Kidney capillary endothelial cell (primary cell): ENCODE measurements at regions not wholly inside any gene's neighbourhood (a gene's known extent, or its start where the extent isn't known, plus 50 kb on each side); places are given as distances from the start of the nearest gene placed in this dataset.
"Not testable (repeated sequence)": the region's sequence is repeated elsewhere in the genome, so short reads cannot be mapped to it uniquely, and the experiment has no call there.

ENCODE experiments used
- DNase-seq: peaks from one replicate; pipeline ENCODE4 v3.0.0-alpha.2; 2018; ENCODE audit warnings: low spot score

DNA sequence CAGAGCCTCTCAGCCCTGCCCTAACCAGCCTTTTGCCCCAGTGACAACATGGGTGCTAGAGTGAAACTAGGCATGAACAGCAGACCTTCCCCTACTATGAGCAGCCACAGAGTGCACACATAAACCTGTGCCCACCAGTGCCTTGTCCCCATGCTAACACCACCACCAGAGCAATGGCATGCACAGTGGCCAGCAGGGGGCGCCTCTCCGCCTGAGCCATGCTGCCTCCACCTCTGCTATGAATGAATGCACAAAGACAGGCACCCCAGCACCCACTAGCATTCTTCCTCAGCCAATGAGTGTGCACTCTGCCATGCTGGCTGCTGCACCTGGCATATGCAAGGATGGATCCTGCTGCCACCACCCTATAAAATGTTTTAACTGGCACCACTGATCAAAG lies 286.9 kb upstream of the FGF16 start:
- no peak for DNase-seq

DNA sequence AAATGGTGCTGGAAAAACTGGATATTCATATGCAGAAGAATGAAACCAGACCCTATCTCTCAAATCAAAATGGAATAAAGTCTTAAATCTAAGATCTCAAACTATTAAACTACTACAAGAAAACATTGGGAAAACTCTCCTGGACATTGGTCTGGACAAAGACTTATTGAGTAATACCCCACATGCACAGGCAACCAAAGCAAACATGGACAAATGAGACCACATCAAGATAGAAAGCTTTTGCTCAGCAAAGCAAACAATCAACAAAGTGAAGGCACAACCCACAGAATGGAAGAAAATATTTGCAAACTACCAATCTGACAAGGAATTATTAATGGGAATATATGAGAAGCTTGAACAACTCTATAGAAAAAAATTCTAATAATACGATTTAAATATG lies 284.4 kb upstream of the FGF16 start:
- DNase-seq: no peak

DNA sequence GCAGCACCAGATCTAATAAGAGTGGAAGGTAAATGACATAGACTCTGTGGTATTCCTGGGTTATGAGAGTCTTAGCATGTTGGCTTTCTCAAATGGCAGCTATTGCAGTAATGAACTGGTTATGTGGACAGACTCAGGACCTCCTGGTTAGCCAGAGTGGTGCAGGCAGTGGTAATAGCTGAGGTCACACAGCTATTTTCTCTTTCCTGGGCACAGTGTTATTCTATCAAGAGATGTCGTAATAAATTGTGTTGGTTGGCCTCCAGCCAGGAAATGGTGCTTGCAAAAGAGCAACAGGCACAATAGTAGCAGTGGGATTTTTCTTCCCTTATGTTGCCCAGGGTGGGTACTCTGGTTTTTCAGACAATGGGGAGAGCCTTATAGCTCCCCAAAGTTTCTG lies 279.2 kb upstream of the FGF16 start:
- no peak for DNase-seq

DNA sequence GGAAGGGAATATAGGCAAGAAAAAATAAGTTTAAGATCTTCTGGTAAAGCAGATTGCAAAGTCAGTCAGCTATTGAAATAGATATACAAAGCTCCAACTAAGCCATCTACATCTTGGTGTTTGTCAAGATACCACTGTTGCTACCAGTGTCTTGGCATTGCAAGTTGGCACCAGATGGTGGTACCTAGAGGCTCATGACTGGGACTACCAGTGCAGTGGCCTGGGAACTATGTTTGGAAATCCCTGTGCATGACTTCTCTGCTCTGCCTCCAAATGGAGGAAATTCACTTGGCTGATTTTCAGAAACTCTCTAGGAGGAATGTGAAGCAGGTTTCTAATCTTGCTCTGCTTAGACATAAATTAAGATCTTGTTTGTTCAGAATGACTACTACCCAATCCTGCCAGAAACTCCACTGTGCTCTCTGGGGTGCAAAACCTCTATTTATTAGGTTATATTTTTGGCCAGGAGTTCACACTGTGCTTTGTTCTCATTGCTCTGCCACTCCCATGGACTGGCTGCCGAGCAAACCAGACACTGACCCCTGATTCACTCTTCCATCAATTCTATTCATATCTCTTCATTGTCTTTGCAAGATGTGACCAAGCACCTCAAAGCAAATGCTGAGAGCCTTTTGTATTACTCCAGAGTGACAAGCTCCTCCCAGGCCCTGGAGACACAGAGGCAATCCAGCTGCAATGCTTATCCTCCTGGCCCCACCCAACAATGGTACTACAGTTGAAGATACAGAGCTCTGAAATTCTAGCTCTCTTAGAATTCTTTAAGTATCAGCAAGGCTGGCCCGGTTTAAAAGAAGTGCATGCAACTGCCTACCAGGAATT lies 272.3 kb upstream of the FGF16 start:
- DNase-seq: no peak

DNA sequence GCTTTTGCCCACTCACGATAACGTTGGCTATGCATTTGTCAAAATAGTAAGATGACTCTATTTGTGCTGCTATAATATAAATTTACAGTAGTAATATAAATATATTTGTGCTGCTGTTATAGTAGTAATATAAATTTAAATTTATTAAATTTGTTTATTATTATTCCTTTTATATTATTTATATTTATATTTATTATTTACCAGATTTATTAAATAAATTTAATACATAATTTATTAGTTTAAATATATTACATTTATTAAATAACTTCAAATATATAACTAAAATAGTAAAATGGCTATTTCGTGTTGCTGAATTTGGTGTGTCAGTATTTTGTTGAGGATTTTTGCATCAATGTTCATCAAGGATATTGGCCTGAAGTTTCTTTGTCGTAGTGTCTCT lies 246.5 kb upstream of the FGF16 start:
- no peak for DNase-seq

DNA sequence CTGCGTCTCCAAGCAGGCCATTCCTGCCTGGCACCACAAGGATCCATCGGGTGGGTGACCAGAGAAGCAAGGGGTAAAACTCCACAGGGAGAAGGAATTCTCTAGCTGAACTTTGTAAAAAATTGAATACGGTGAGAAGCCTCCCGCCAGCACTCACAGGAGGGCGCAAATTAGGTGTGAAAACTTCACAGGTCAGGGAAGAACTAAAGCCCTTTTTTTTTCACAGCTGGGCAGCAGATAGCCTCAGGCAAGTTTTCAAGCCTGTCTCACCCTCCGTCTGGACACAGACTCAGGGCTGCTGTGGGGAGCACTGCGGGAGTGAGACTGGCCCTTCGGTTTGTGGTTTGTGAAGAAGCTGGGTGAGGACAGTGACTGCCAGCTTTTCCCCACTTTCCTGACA lies 224.1 kb upstream of the FGF16 start:
- no peak for DNase-seq

DNA sequence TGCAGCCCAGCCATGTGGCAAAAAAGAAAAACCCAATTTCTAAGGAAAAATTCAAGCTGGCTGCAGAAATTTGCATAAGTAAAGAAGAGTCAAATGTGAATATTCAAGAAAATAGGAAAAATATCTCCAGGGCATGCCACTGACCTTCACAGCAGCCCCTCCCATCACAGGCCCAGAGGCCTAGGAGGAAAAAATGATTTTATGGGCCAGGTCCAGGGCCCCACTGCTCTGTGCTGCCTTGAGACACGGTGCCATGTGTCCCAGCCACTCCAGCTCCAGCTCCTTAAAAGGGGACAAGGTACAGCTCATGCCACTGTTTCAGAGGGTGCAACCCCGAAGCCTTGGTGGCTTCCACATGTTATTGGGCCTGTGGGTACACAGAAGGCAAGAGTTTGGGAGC lies 182.7 kb upstream of the FGF16 start:
- no peak for DNase-seq

DNA sequence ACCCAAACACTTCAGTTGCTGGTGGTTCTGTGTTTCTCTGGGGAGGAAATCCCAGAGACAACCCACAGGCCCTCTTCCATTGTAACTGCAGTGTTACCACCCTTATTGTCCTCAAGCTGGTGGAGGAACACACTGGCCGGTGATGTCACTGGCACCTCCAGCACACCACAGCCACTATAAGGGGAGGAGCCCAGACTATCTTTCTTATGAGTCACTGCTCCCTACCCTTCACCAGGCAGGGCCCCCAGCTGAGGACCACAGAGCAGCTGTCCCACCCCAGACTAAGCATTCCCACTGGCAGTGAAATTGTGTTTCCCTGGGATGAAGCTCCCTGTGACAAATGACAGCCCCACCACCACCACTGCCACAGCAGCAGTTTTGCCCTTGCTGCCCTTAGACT lies 171.8 kb upstream of the FGF16 start:
- DNase-seq: peak; percentile 21

DNA sequence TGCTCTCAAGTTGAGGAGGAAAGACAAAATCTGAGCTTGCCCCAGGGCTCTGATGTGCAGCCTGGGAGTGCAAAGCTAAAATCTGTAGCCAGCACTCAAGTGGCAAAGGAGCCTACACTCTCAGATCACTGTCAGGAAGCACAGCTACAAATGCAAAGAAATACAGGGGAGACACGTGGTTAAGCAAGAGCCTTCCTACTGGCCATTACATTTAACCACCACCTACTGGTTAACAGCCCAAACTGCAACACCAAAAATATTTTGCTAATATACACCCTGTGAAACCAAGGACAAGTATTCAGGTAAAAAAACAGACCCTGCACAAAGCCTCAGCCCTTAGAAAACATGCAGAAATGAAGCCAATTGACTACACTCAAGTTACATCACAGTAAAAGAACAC lies 170.4 kb upstream of the FGF16 start:
- no peak for DNase-seq

DNA sequence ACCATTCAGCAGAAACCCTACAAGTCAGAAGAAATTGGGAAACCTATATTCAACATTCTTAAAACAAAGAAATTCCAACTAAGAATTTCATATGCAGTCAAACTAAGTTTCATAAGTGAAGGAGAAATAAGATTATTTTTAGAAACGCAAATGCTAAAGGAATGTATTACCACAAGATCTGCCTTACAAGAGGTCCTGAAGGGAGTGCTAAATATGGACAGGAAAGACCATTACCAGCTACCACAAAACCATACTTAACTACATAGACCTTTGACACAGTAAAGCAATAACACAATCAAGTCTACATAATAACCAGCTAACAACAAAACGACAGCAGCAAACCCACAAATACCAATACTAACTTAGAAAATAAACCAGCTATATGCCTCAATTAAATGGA lies 169.3 kb upstream of the FGF16 start:
- DNase-seq: no peak

DNA sequence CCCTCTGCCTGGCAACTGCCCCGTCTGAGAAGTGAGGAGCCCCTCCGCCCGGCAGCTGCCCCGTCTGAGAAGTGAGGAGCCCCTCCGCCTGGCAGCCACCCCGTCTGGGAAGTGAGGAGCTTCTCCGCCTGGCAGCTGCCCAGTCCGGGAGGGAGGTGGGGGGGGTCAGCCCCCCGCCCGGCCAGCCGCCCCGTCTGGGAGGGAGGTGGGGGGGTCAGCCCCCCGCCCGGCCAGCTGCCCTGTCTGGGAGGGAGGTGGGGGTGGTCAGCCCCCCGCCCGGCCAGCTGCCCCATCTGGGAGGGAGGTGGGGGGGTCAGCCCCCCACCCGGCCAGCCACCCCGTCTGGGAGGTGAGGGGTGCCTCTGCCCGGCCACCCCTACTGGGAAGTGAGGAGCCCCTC lies 167.8 kb upstream of the FGF16 start:
- not testable (repeated sequence) for DNase-seq

DNA sequence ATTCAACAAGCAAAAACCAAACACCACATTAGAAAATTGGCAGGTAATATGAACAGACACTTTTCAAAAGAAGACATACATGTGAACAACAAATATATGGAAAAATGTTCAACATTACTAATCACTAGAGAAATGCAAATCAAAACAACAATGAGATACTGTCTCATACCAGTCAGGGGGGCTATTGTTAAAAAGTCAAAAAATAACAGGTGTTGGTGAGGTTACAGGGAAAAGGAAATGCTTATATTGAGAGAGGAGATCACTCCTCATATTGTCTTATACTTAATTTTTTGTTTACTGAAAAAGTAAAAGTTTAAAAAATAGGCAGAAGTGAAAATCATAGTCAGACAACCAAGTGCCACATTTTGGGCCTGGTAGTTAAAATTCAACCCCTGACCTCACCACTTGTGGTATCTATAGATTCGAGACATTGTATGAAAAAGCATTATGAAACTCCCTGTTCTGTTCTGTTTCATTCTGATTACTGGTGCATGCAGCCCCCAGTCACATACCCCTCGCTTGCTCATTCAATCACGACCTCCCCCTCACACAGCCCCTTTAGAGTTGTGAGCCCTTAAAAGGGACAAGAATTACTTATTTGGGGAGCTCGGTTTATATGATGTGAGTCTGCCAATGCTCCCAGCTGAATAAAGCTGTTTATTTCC lies 153.7 kb upstream of the FGF16 start:
- DNase-seq: no peak

DNA sequence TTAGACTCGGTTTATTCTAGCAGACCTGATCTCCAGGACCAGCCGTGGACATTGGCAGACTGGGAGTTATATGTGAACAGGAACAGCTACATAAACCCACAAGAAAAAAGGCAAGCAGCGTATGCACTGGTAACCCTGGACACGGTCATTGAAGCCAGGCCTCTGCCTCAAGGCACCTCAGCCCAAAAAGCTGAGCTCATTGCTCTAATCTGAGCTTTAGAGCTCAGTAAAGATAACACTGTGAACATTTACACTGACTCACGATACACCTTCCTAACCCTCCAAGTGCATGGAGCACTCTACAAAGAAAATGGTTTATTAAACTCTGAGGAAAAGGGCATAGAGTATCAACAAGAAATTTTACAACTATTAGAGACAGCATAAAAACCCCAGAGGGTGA lies 148.9 kb upstream of the FGF16 start:
- DNase-seq: no peak

DNA sequence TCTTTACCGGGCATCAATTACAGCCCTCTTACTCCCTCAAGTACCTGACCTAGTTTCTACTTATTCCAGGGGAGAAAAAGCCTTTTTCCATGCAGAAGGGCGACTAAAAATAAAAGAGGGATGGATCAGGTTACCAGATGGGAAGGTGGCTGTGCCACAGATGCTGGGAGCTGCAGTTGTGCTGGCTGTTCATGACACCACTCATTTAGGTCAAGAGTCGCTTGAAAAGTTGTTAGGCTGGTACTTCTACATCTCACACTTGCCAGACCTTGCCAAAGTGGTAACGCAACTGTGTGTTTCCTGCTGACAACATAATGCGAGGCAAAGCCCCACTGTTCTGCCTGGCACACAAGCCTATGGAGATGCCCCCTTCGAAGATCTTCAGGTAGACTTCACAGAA lies 148.4 kb upstream of the FGF16 start:
- no peak for DNase-seq

DNA sequence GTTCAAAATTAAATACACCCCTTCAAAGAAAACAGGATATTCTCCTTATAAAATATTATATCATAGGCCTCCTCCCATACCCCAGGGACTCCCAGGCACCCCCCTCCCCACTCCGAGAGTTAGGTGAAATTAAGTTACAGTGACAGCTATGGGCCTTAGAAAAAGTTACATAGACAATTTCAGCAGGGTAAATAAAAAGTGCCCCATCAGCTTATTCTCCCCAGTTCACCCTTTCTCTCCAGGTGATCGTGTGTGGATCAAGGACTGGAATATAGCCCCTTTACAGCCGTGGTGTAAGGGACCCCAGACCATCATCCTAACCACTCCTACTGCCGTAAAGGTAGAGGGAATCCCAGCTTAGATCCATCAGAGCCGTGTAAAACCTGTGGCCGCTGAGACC lies 147.6 kb upstream of the FGF16 start:
- DNase-seq: no peak

DNA sequence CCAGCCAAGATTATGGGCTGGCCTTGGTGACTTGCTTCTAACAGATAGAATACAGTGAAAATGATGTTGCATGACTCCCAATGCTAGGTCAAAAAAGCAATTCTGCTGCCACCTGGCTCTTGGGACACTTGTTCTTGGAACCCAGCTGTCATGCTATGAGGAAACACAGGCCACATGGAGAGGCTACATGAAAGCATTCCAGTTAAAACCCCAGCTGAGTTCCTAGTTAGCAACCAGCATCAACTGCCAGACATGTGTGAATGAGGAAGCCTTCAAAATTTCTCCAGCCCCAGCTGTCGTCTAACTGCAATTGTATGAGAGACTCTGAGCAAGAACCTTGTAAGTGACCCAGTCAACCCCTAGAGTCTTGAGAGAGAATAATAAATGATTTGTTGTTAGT lies 105.2 kb upstream of the FGF16 start:
- DNase-seq: no peak

DNA sequence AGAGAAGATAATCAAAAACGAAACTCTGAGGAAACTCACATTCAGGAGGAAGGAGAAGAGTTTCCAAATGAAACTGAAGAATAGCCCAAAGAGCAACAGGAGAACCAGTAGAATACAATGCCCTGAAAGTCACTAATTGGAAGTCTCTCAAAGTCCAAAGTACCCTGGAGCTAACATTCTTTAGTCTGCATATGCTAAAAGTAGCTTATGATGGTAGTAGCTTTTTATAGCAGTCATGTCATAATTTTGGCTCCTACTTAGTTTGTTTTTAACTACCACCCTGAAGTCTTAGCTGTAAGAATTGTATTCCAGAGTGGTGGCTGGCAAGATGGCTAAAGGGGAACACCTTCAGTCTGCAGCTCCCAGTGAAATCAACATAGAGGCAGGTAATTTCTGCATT lies 100.3 kb upstream of the FGF16 start:
- no peak for DNase-seq

DNA sequence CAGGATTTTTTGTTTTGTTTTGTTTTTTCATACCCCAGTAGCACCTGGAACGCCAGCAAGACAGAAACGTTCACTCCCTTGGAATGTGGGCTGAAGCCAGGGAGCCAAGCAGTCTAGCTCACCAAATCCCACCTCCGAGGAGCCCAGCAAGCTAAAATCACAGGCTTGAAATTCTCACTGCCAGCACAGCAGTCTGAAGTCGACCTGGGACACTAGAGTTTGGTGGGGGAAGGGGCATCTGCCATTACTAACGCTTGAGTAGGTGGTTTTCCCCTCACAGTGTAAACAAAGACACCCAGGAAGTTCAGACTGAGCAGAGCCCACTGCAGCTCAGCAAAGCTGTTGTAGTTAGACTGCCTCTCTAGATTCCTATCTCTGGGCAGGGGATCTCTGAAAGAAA lies 99.6 kb upstream of the FGF16 start:
- no peak for DNase-seq

DNA sequence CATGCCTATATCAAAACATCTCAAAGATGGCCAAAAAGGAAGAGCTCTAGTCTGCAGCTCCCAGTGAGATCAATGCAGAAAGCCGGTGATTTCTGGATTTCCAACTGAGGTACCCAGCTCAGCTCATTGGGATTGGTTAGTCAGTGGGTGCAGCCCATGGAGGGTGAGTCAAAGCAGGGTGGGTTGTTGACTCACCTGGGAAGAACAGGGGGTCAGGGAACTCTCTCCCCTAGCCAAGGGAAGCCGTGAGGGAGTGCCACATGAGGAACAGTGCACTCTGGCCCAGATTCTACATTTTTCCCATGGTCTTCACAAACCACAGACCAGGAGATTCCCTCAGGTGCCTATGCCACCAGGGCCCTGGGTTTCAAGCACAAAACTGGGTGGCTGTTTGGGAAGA lies 57.3 kb upstream of the FGF16 start:
- no peak for DNase-seq

DNA sequence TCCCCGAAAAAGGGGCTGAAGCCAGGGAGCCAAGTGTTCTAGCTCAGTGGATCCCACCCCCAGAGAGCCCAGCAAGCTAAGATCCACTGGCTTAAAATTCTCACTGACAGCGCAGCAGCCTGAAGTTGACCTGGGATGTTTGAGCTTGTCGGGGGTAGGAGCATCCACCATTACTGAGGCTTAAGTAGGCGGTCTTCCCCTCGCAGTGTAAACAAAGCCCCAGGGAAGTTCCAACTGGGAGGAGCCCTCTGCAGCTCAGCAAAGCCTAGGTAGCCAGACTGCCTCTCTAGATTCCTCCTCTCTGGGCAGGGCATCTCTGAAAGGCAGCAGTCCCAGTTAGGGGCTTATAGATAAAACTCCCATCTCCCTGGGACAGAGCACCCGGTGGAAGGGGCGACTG lies 56.8 kb upstream of the FGF16 start:
- DNase-seq: not testable (repeated sequence)

DNA sequence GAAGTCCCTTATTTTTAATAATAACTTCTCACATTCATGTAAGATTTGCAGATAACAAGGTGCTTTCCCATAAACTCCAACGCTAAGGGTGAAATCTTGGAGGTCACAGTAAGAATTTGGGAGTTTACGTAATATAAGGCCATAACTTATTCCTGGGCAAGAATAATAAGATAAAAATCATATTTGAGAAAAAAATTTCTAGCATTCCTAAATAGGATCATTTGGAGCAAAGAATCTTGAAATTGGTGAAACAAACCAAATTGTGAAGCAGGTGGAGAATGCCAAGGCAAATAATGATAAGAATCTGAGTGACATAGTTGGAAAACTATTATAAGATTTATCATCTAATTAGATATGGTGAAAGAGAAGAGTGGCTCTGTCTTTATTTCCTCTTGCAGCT lies 50.4 kb upstream of the FGF16 start:
- no peak for DNase-seq
